ENCODE measurements at regions not wholly inside any gene's neighbourhood (a gene's known extent, or its start where the extent isn't known, plus 50 kb on each side); places are given as distances from the start of the nearest gene placed in this dataset.
"Not testable (repeated sequence)": the region's sequence is repeated elsewhere in the genome, so short reads cannot be mapped to it uniquely, and the experiment has no call there.

DNA sequence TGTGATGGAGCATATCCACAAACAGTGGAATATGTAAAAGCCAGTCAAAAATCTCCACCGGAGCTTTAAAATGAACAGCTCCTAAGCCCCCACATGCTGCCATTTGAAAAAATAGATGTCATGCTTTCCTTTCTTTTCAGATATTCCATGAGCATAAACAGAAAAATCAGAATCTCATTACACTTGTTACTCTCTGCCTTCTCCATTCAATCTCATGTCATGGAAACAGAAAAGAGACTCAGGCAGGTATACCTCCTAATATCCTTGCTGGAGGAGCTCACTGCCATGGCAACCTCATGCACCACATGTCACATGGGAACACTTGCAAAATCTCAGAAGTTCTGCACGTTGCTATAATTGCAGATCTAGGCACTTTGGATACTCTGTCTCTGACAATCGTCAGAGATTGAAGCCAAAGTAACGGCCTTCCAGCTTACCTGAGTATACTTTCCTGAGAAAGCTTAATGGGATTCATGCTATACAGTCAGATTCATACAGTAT lies 317.0 kb upstream of the ADAMTS9 start:
- Mint-ChIP-seq H3K4me3 (no peak overlapping the region), H3K9me3 (peaks cover 3 to 11% (median 6%) of the 10 kb centered on the region in 5 donors), H3K4me1 (no peaks in the 10 kb centered on the region), H3K27ac (no peak overlapping the region), H3K36me3 (peaks cover 0 to 3% (median 0%) of the 10 kb centered on the region in 3 donors), H3K27me3 (no peaks in the 10 kb centered on the region)
- CTCF ChIA-PET: no interaction called here
- no peaks in the 10 kb centered on the region for H3K9me3 ChIP-seq (ENCODE audit: low read length)
- DNase-seq: no peak
- no peak overlapping the region for H3K4me3 ChIP-seq (ENCODE audit: low read length)
- no peaks in the 10 kb centered on the region for H3K4me1 ChIP-seq (ENCODE audit: insufficient read depth, low read length)
- H3K27ac ChIP-seq (ENCODE audit: low read depth, low read length): no peak overlapping the region
- H3K27me3 ChIP-seq (ENCODE audit: insufficient read depth, low read length, poor library complexity, severe bottlenecking): no peaks in the 10 kb centered on the region
- no peaks in the 10 kb centered on the region for H3K36me3 ChIP-seq (ENCODE audit: insufficient read depth, low read length)
- POLR2A ChIA-PET: no interaction called here

- H3K9me3 Mint-ChIP-seq: peaks cover 5 to 11% (median 7%) of the 10 kb centered on the region in 5 donors
- Histone ChIP-seq H3K4me1 (ENCODE audit: insufficient read depth, low read length) (no peaks in the 10 kb centered on the region), H3K9me3 (ENCODE audit: low read length) (no peaks in the 10 kb centered on the region), H3K27ac (ENCODE audit: low read depth, low read length) (no peak overlapping the region), H3K27me3 (ENCODE audit: insufficient read depth, low read length, poor library complexity, severe bottlenecking) (no peaks in the 10 kb centered on the region), H3K36me3 (ENCODE audit: insufficient read depth, low read length) (no peaks in the 10 kb centered on the region), H3K4me3 (ENCODE audit: low read length) (no peak overlapping the region)
- POLR2A ChIA-PET: no interaction called here
- peaks cover 0 to 3% (median 0%) of the 10 kb centered on the region in 3 donors for H3K36me3 Mint-ChIP-seq
- DNase-seq: no peak
- CTCF ChIA-PET: no interaction called here
- H3K4me3 Mint-ChIP-seq: no peak overlapping the region
- no peaks in the 10 kb centered on the region for H3K27me3 Mint-ChIP-seq
- no peaks in the 10 kb centered on the region for H3K4me1 Mint-ChIP-seq
- H3K27ac Mint-ChIP-seq: no peak overlapping the region
Measured at GRCh38 chr3:65004306-65004705, 316.5 kb upstream of the ADAMTS9 start.

DNA sequence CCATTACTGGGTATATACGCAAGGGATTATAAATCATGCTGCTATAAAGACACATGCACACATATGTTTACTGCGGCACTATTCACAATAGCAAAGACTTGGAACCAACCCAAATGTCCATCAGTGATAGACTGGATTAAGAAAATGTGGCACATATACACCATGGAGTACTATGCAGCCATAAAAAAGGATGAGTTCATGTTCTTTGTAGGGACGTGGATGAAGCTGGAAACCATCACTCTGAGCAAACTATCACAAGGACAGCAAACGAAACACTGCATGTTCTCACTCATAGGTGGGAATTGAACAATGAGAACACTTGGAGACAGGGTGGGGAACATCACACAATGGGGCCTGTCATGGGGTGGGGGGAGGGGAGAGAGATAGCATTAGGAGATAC lies 313.3 kb upstream of the ADAMTS9 start:
- CTCF ChIA-PET; DNase-seq; H3K27ac Mint-ChIP-seq; H3K27ac ChIP-seq (ENCODE audit: low read depth, low read length); H3K4me3 Mint-ChIP-seq; H3K27me3 ChIP-seq (ENCODE audit: insufficient read depth, low read length, poor library complexity, severe bottlenecking); H3K4me1 Mint-ChIP-seq; H3K36me3 ChIP-seq (ENCODE audit: insufficient read depth, low read length); H3K4me1 ChIP-seq (ENCODE audit: insufficient read depth, low read length); H3K9me3 ChIP-seq (ENCODE audit: low read length); H3K36me3 Mint-ChIP-seq; H3K27me3 Mint-ChIP-seq; POLR2A ChIA-PET; H3K4me3 ChIP-seq (ENCODE audit: low read length): not testable (repeated sequence)
- H3K9me3 Mint-ChIP-seq: peaks cover 6 to 15% (median 7%) of the 10 kb centered on the region in 5 donors

DNA sequence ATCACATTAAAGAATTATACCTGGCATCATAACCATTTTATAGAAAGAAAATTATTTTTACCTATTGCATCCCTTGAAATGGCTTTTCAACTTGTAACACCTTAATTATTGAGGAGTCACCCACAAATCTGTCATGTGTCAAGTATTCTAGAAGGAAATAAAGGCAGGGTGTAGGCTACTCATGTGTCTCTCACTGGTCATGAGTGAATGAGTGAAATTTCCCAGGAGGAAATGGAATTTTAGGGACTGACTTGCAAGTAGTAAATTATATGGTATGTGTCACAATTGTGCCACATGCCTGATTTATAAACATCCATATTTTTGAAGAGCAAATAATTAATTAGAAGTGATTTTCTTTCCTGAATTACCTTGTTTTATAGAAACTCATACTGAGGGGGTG lies 310.5 kb upstream of the ADAMTS9 start:
- peaks cover 0 to 3% (median 0%) of the 10 kb centered on the region in 3 donors for H3K36me3 Mint-ChIP-seq
- ChIA-PET CTCF (no interaction called here), POLR2A (no interaction called here)
- peaks cover 0 to 15% (median 9%) of the 10 kb centered on the region in 5 donors for H3K9me3 Mint-ChIP-seq
- no peaks in the 10 kb centered on the region for H3K4me1 Mint-ChIP-seq
- Histone ChIP-seq H3K4me3 (ENCODE audit: low read length) (no peak overlapping the region), H3K36me3 (ENCODE audit: insufficient read depth, low read length) (no peaks in the 10 kb centered on the region), H3K4me1 (ENCODE audit: insufficient read depth, low read length) (no peaks in the 10 kb centered on the region), H3K9me3 (ENCODE audit: low read length) (no peaks in the 10 kb centered on the region), H3K27me3 (ENCODE audit: insufficient read depth, low read length, poor library complexity, severe bottlenecking) (no peaks in the 10 kb centered on the region), H3K27ac (ENCODE audit: low read depth, low read length) (no peak overlapping the region)
- DNase-seq: no peak
- H3K27ac Mint-ChIP-seq: no peak overlapping the region
- no peaks in the 10 kb centered on the region for H3K27me3 Mint-ChIP-seq
- no peak overlapping the region for H3K4me3 Mint-ChIP-seq

DNA sequence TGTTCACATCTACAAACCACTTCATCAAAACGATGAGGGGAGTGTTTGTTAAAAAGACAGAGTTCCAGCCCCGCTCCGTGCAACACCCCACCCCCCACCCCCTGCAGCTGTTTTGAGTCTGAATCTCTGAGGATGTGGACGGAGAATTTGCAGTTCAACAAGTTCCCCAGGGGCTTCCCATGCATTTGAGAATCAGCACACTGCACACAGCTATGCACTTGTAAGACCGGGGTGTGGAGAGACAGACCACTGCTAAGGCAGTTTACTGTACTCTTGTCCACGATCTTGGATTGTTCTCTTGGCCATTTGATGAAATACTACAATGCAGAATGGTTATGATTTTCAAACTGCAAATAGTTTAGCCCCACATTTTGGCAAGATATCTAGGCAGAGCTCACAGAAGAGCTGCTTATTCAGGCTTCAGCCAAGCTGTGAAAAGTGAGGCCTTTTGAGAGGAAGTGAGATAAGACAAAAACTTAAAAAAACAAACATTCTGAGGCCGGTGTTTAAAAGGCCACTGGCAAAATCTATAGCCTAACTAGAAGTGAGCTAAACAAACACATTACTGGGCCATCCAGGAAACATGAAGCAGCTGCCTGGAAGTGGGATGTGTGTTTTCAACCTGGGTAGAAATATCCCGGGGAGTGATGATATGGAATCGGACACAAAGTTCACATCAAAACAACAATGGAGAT lies 308.2 kb upstream of the ADAMTS9 start:
- Mint-ChIP-seq H3K27ac (no peak overlapping the region), H3K36me3 (peaks cover 0 to 3% (median 0%) of the 10 kb centered on the region in 3 donors), H3K27me3 (no peaks in the 10 kb centered on the region), H3K9me3 (peaks cover 0 to 18% (median 6%) of the 10 kb centered on the region in 5 donors), H3K4me3 (no peak overlapping the region), H3K4me1 (no peaks in the 10 kb centered on the region)
- Histone ChIP-seq H3K9me3 (ENCODE audit: low read length) (no peaks in the 10 kb centered on the region), H3K36me3 (ENCODE audit: insufficient read depth, low read length) (no peaks in the 10 kb centered on the region), H3K27me3 (ENCODE audit: insufficient read depth, low read length, poor library complexity, severe bottlenecking) (no peaks in the 10 kb centered on the region), H3K4me3 (ENCODE audit: low read length) (no peak overlapping the region), H3K27ac (ENCODE audit: low read depth, low read length) (no peak overlapping the region), H3K4me1 (ENCODE audit: insufficient read depth, low read length) (no peaks in the 10 kb centered on the region)
- POLR2A ChIA-PET: no interaction called here
- CTCF ChIA-PET: no interaction called here
- DNase-seq: no peak

GRCh38 chr3:64993781-64994180 lies 306.0 kb upstream of the ADAMTS9 start:
- POLR2A ChIA-PET: no interaction called here
- H3K27me3 Mint-ChIP-seq: no peaks in the 10 kb centered on the region
- no peaks in the 10 kb centered on the region for H3K4me1 Mint-ChIP-seq
- H3K4me3 Mint-ChIP-seq: no peak overlapping the region
- no peaks in the 10 kb centered on the region for H3K36me3 ChIP-seq (ENCODE audit: insufficient read depth, low read length)
- no peaks in the 10 kb centered on the region for H3K4me1 ChIP-seq (ENCODE audit: insufficient read depth, low read length)
- DNase-seq: no peak
- no peak overlapping the region for H3K4me3 ChIP-seq (ENCODE audit: low read length)
- H3K36me3 Mint-ChIP-seq: no peaks in the 10 kb centered on the region
- no peaks in the 10 kb centered on the region for H3K27me3 ChIP-seq (ENCODE audit: insufficient read depth, low read length, poor library complexity, severe bottlenecking)
- no peaks in the 10 kb centered on the region for H3K9me3 ChIP-seq (ENCODE audit: low read length)
- peaks cover 3 to 13% (median 6%) of the 10 kb centered on the region in 5 donors for H3K9me3 Mint-ChIP-seq
- CTCF ChIA-PET: no interaction called here
- no peak overlapping the region for H3K27ac Mint-ChIP-seq
- no peak overlapping the region for H3K27ac ChIP-seq (ENCODE audit: low read depth, low read length)

DNA sequence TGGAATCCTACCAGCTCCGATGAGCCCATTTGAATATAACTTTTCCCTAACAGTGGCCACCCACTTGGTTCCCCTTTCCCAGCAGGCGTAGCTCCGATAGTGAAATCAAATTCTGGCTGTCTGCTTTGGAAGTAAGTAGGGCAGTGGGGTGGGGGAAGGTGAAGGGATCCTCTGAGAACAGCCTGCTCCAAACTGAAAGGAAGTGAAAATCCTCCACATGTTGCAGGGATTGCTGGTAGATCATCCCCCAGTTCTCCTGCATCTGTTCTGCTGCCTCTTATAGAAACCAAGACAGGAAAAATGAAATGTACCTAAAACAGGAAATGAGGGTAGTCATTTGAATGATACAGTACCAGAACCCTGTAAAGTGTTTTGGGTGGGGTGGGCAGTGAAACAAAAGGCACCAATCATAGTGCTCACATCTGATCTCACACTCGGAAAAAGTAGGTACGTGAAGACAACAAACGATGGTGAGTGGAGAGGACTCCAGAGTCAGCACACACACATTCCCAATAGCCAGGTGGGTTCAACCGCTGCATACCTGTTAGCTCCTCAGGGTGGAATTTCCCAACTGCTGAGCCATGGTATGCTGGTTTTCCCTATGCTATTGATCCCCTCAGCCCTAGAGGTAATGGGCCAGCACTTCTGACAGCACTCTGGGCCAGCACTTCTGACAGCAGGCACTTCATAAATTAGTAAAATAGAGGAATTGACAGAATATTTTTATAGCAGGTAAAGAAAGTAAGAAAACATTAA lies 304.9 kb upstream of the ADAMTS9 start:
- no peak for DNase-seq
- Mint-ChIP-seq H3K36me3 (no peaks in the 10 kb centered on the region), H3K27ac (no peak overlapping the region), H3K9me3 (peaks cover 4 to 13% (median 7%) of the 10 kb centered on the region in 5 donors), H3K4me1 (no peaks in the 10 kb centered on the region), H3K27me3 (no peaks in the 10 kb centered on the region), H3K4me3 (no peak overlapping the region)
- no peaks in the 10 kb centered on the region for H3K9me3 ChIP-seq (ENCODE audit: low read length)
- no peak overlapping the region for H3K27ac ChIP-seq (ENCODE audit: low read depth, low read length)
- no peaks in the 10 kb centered on the region for H3K4me1 ChIP-seq (ENCODE audit: insufficient read depth, low read length)
- CTCF ChIA-PET: no interaction called here
- no peak overlapping the region for H3K4me3 ChIP-seq (ENCODE audit: low read length)
- H3K27me3 ChIP-seq (ENCODE audit: insufficient read depth, low read length, poor library complexity, severe bottlenecking): no peaks in the 10 kb centered on the region
- POLR2A ChIA-PET: no interaction called here
- H3K36me3 ChIP-seq (ENCODE audit: insufficient read depth, low read length): no peaks in the 10 kb centered on the region

DNA sequence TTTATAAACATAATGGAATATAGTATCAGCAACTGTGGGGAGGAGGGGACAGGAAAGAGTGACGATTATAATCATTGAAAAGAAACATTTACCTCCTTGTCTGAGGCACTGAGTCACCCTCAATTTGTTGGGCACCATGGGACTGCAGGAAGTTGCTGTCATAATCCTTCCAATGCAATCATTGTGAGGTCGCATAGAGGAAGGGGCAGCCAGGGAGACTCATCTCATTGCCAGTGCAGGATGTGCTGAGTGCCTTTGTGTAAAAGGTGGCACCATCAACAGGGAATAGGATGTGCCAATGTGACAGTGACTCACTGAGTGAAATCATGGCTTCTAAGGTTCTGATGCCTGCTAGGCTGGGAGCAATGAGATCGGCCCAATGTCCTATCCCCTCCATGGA lies 300.4 kb upstream of the ADAMTS9 start:
- Mint-ChIP-seq H3K27me3 (no peaks in the 10 kb centered on the region), H3K36me3 (no peaks in the 10 kb centered on the region), H3K27ac (no peak overlapping the region), H3K4me1 (no peaks in the 10 kb centered on the region), H3K9me3 (peaks cover 10 to 13% (median 12%) of the 10 kb centered on the region in 5 donors), H3K4me3 (no peak overlapping the region)
- no peaks in the 10 kb centered on the region for H3K36me3 ChIP-seq (ENCODE audit: insufficient read depth, low read length)
- H3K4me3 ChIP-seq (ENCODE audit: low read length): no peak overlapping the region
- no peak for DNase-seq
- ChIA-PET CTCF (no interaction called here), POLR2A (no interaction called here)
- H3K27ac ChIP-seq (ENCODE audit: low read depth, low read length): no peak overlapping the region
- H3K9me3 ChIP-seq (ENCODE audit: low read length): no peaks in the 10 kb centered on the region
- no peaks in the 10 kb centered on the region for H3K4me1 ChIP-seq (ENCODE audit: insufficient read depth, low read length)
- H3K27me3 ChIP-seq (ENCODE audit: insufficient read depth, low read length, poor library complexity, severe bottlenecking): no peaks in the 10 kb centered on the region
